Kidney (tissue), 13 donors: ENCODE measurements at regions not wholly inside any gene's neighbourhood (a gene's known extent, or its start where the extent isn't known, plus 50 kb on each side); places are given as distances from the start of the nearest gene placed in this dataset.

Experiments
- DNase-seq, 5 donors: peaks; one replicate each; pipeline ENCODE4 v3.0.0-alpha.2; 2013 to 2020
- FAIRE-seq: peaks from 2 replicates; lab custom pipeline; 2012; peaks lifted over from hg19 to GRCh38; lab: Jason Lieb, UNC
- H3K27ac ChIP-seq, 2 donors: one replicate each; pipeline ENCODE4 v1.7.0; 2013; ENCODE audit warnings: low read depth in 2 of 2, low read length in 2 of 2, inconsistent platforms in 1 of 2
- H3K27me3 ChIP-seq: one replicate; pipeline ENCODE4 v1.7.1; 2013; ENCODE audit warnings: low read length, inconsistent platforms; ENCODE audit not compliant: control insufficient read depth, insufficient read depth
- H3K36me3 ChIP-seq, 3 donors: one replicate each; pipeline versions ENCODE4 v1.7.0 to v1.7.1; 2013; ENCODE audit warnings: low read length in 3 of 3, control low read depth in 1 of 3, inconsistent platforms in 1 of 3; ENCODE audit not compliant: insufficient read depth in 3 of 3, control insufficient read depth in 2 of 3
- H3K4me1 ChIP-seq, 3 donors: one replicate each; pipeline versions ENCODE4 v1.7.0 to v1.7.1; 2013; ENCODE audit warnings: low read length in 3 of 3, inconsistent platforms in 1 of 3, low read depth in 1 of 3; ENCODE audit not compliant: control insufficient read depth in 2 of 3, insufficient read depth in 2 of 3
- H3K4me3 ChIP-seq, 3 donors: one replicate each; pipeline versions ENCODE4 v1.7.0 to v1.8.1; 2013; ENCODE audit warnings: low read length in 3 of 3, control low read depth in 1 of 3, inconsistent platforms in 1 of 3
- H3K9ac ChIP-seq, 3 donors: one replicate each; pipeline versions ENCODE4 v1.7.0 to v1.7.1; 2013; ENCODE audit warnings: low read length in 3 of 3, control low read depth in 1 of 3, inconsistent platforms in 1 of 3
- H3K9me3 ChIP-seq, 3 donors: one replicate each; pipeline versions ENCODE4 v1.7.0 to v1.7.1; 2013; ENCODE audit warnings: low read length in 3 of 3, control low read depth in 1 of 3, inconsistent platforms in 1 of 3; ENCODE audit not compliant: control insufficient read depth in 2 of 3, insufficient read depth in 1 of 3
- CTCF ChIP-seq: IDR thresholded peaks from 3 replicates; pipeline ENCODE4 v1.5.1; 2012; ENCODE audit warnings: mild to moderate bottlenecking, moderate library complexity, borderline replicate concordance; ENCODE audit not compliant: insufficient read depth; ENCODE audit errors: extremely low read depth
- intact Hi-C: fragments of 100-400 bp; cut with DNase I; formaldehyde crosslinking; loops from one replicate; pipeline ENCODE4 v1.11.1; 2022
- donor health status: control.
- donor health status: control.
- donor health status: control.
- donor health status: control.
- donor health status: control.
- donor health status: DM: yes; HTN: yes; CAD: no.
- donor health status: Normal renal cell carcinoma (clear cell type).

GRCh38 chr7:41633690-41634089 is 69.2 kb downstream of the INHBA start:
- H3K4me1 ChIP-seq: no peaks in the 10 kb centered on the region
- FAIRE-seq (no peak), DNase-seq (no peak)
- TF ChIP-seq CTCF: no peak
- no peak overlapping the region for H3K9ac ChIP-seq
- no peak overlapping the region for H3K4me3 ChIP-seq
- H3K36me3 ChIP-seq: no peaks in the 10 kb centered on the region
- H3K27ac ChIP-seq: no peak overlapping the region
- H3K9me3 ChIP-seq: no peaks in the 10 kb centered on the region
- intact Hi-C loops: no loop called here
- no peaks in the 10 kb centered on the region for H3K27me3 ChIP-seq

GRCh38 chr7:41630741-41631140 is 72.1 kb downstream of the INHBA start:
- no peak for FAIRE-seq
- no peaks in the 10 kb centered on the region for H3K9me3 ChIP-seq

GRCh38 chr7:41629711-41630111 is 73.2 kb downstream of the INHBA start:
- FAIRE-seq (no peak), DNase-seq (no peak)
- no peaks in the 10 kb centered on the region for H3K9me3 ChIP-seq
- no peaks in the 10 kb centered on the region for H3K4me1 ChIP-seq
- H3K27me3 ChIP-seq: no peaks in the 10 kb centered on the region
- intact Hi-C loops: no loop called here
- TF ChIP-seq CTCF: no peak
- no peak overlapping the region for H3K27ac ChIP-seq
- no peaks in the 10 kb centered on the region for H3K36me3 ChIP-seq
- H3K4me3 ChIP-seq: no peak overlapping the region
- H3K9ac ChIP-seq: no peak overlapping the region

More at GRCh38 chr7:41630741-41631140, 72.1 kb downstream of the INHBA start:
- Histone ChIP-seq H3K4me3 (no peak overlapping the region), H3K9ac (no peak overlapping the region), H3K4me1 (no peaks in the 10 kb centered on the region), H3K27ac (no peak overlapping the region), H3K27me3 (no peaks in the 10 kb centered on the region), H3K36me3 (no peaks in the 10 kb centered on the region)
- no peak for DNase-seq
- intact Hi-C loops: no loop called here
- no peak for TF ChIP-seq CTCF

GRCh38 chr7:41628901-41629300 is 74.0 kb downstream of the INHBA start:
- Histone ChIP-seq H3K9ac (no peak overlapping the region), H3K27ac (no peak overlapping the region), H3K4me3 (no peak overlapping the region), H3K36me3 (no peaks in the 10 kb centered on the region), H3K4me1 (no peaks in the 10 kb centered on the region), H3K9me3 (no peaks in the 10 kb centered on the region), H3K27me3 (no peaks in the 10 kb centered on the region)
- intact Hi-C loops: no loop called here
- FAIRE-seq: no peak
- TF ChIP-seq CTCF: no peak
- no peak for DNase-seq
